ENCODE measurements at regions not wholly inside any gene's neighbourhood (a gene's known extent, or its start where the extent isn't known, plus 50 kb on each side); places are given as distances from the start of the nearest gene placed in this dataset.

DNA sequence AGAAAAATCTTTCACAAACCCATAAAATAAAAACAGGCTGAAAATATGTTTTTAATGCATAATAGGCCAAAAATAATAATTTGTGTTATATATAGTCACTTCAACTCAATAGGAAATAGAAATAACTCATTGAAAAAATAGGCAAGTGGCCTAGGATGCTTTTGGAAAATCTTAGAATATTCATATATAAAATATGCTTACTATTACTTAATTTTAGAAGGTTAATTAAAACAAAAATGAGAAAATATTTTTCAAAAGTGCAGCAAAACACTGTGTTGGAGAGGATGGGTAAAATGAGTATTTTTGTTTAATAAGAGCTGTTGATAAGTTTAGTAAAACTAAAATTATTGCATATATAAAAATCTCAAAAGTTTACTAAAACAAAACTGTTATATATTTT, 308.0 kb upstream of the ATXN7L3B start:
- TF ChIP-seq, protein P1, sequence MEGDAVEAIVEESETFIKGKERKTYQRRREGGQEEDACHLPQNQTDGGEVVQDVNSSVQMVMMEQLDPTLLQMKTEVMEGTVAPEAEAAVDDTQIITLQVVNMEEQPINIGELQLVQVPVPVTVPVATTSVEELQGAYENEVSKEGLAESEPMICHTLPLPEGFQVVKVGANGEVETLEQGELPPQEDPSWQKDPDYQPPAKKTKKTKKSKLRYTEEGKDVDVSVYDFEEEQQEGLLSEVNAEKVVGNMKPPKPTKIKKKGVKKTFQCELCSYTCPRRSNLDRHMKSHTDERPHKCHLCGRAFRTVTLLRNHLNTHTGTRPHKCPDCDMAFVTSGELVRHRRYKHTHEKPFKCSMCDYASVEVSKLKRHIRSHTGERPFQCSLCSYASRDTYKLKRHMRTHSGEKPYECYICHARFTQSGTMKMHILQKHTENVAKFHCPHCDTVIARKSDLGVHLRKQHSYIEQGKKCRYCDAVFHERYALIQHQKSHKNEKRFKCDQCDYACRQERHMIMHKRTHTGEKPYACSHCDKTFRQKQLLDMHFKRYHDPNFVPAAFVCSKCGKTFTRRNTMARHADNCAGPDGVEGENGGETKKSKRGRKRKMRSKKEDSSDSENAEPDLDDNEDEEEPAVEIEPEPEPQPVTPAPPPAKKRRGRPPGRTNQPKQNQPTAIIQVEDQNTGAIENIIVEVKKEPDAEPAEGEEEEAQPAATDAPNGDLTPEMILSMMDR (IDR thresholded peaks at IDR 0.05): no peak
- TF ChIP-seq POLR2AphosphoS5 (IDR thresholded peaks at IDR 0.05; ENCODE audit: low read depth, low read length): no peak
- TF ChIP-seq, protein P2, sequence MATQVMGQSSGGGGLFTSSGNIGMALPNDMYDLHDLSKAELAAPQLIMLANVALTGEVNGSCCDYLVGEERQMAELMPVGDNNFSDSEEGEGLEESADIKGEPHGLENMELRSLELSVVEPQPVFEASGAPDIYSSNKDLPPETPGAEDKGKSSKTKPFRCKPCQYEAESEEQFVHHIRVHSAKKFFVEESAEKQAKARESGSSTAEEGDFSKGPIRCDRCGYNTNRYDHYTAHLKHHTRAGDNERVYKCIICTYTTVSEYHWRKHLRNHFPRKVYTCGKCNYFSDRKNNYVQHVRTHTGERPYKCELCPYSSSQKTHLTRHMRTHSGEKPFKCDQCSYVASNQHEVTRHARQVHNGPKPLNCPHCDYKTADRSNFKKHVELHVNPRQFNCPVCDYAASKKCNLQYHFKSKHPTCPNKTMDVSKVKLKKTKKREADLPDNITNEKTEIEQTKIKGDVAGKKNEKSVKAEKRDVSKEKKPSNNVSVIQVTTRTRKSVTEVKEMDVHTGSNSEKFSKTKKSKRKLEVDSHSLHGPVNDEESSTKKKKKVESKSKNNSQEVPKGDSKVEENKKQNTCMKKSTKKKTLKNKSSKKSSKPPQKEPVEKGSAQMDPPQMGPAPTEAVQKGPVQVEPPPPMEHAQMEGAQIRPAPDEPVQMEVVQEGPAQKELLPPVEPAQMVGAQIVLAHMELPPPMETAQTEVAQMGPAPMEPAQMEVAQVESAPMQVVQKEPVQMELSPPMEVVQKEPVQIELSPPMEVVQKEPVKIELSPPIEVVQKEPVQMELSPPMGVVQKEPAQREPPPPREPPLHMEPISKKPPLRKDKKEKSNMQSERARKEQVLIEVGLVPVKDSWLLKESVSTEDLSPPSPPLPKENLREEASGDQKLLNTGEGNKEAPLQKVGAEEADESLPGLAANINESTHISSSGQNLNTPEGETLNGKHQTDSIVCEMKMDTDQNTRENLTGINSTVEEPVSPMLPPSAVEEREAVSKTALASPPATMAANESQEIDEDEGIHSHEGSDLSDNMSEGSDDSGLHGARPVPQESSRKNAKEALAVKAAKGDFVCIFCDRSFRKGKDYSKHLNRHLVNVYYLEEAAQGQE (IDR thresholded peaks at IDR 0.05; ENCODE audit: insufficient read depth in 1 of 2, low read depth in 2 of 2, low read length in 1 of 2): no peak
- TF ChIP-seq TCF7L2 (IDR thresholded peaks at IDR 0.05; ENCODE audit: low read depth, low read length): no peak
- no peak for TF ChIP-seq SIN3A (IDR thresholded peaks at IDR 0.05; ENCODE audit: borderline replicate concordance, insufficient read depth, low read depth, low read length)

Measured in Panc1 (cell line).